K562 (cell line): ENCODE measurements at regions not wholly inside any gene's neighbourhood (a gene's known extent, or its start where the extent isn't known, plus 50 kb on each side); places are given as distances from the start of the nearest gene placed in this dataset.

ENCODE experiments used
- ATAC-seq: fragments of 200-7000 bp; cut with Tn5 transposase; 3 replicates; pipeline ENCODE4 v1.9.1; 2020; ENCODE audit warnings: moderate library complexity
- BruUV-seq: library from RNA; stranded (reverse); fragments of 400-500 nt; replicated peaks from 2 replicates; lab custom pipeline; 2021; lab: Mats Ljungman, UMichigan
- CTCF ChIA-PET: fragments of 300-600 bp; formaldehyde crosslinking; extraction: SDS; loops from one replicate; lab custom pipeline; 2021; ENCODE audit warnings: low intra/inter-chr PET ratio; lab: Yijun Ruan, JAX
- POLR2A ChIA-PET: fragments of 300-600, 350-650 bp; sonication (Branson Sonifier 250); formaldehyde crosslinking; extraction: SDS; loops from one replicate; lab custom pipeline; 2021; ENCODE audit warnings: antibody characterized with exemption, inconsistent platforms; lab: Yijun Ruan, JAX
- DNase-seq, 4 experiments: peaks; one replicate each; pipeline versions ENCODE4 v3.0.0 to v3.0.0-alpha.2; 2011 to 2018; ENCODE audit warnings: low spot score in 3 of 4, mixed read lengths in 3 of 4; ENCODE audit errors: extremely low read depth in 1 of 4
- FAIRE-seq: peaks from 2 replicates; lab custom pipeline; 2011; peaks lifted over from hg19 to GRCh38; lab: Jason Lieb, UNC
- H2AFZ ChIP-seq: 2 replicates; pipeline ENCODE4 v1.6.0; 2011; ENCODE audit warnings: low read depth, low read length, control low read depth, inconsistent platforms
- H3K27ac ChIP-seq: fragments of 200-600 bp; 3 replicates; pipeline ENCODE4 v1.8.0; 2011; ENCODE audit warnings: low read depth, mild to moderate bottlenecking, control low read depth, inconsistent platforms, low read length, moderate library complexity, mixed read lengths; ENCODE audit errors: extremely low read depth
- H3K27me3 ChIP-seq, 2 experiments: fragments of 300-600 bp in 1 of 2; 2 replicates in 1 of 2; 3 replicates in 1 of 2; pipeline versions ENCODE4 v1.6.0 to v1.8.0; 2011; ENCODE audit warnings: inconsistent platforms in 2 of 2, low read length in 2 of 2, mild to moderate bottlenecking in 1 of 2, mixed read lengths in 1 of 2, moderate library complexity in 1 of 2; ENCODE audit not compliant: control insufficient read depth in 2 of 2, insufficient read depth in 2 of 2
- H3K36me3 ChIP-seq: fragments of 300-600 bp; 3 replicates; pipeline ENCODE4 v1.8.0; 2011; ENCODE audit warnings: mild to moderate bottlenecking, low read length, inconsistent platforms; ENCODE audit not compliant: control insufficient read depth, insufficient read depth
- H3K4me1 ChIP-seq, 2 experiments: fragments of 200-600 bp in 1 of 2; replicated peaks in 1 of 2; 2 replicates in 1 of 2; 3 replicates in 1 of 2; pipeline versions ENCODE4 v1.5.1 to v1.8.0; 2011; ENCODE audit warnings: inconsistent platforms in 2 of 2, low read length in 2 of 2, mild to moderate bottlenecking in 1 of 2, mixed read lengths in 1 of 2, moderate library complexity in 1 of 2; ENCODE audit not compliant: control insufficient read depth in 2 of 2, insufficient read depth in 2 of 2
- H3K4me2 ChIP-seq: 2 replicates; pipeline ENCODE4 v1.6.1; 2011; ENCODE audit warnings: low read length, control low read depth, inconsistent platforms, mixed read lengths; ENCODE audit not compliant: insufficient read depth
- H3K4me3 ChIP-seq: fragments of 200-600 bp; sonication (generic), shearing (Covaris generic); 2 replicates; pipeline ENCODE4 v1.5.1; 2016; ENCODE audit warnings: control low read depth, inconsistent platforms
- H3K79me2 ChIP-seq: fragments of 200-600 bp; 3 replicates; pipeline ENCODE4 v1.8.0; 2011; ENCODE audit warnings: low read length, inconsistent platforms; ENCODE audit not compliant: control insufficient read depth, insufficient read depth
- H3K9ac ChIP-seq, 2 experiments: 2 replicates each; pipeline versions ENCODE4 v1.6.0 to v1.6.1; 2011; ENCODE audit warnings: low read depth in 2 of 2, low read length in 2 of 2, control low read depth in 1 of 2, inconsistent platforms in 1 of 2, mild to moderate bottlenecking in 1 of 2, mixed read lengths in 1 of 2; ENCODE audit not compliant: insufficient read depth in 1 of 2
- H3K9me1 ChIP-seq: one replicate; pipeline ENCODE4 v1.6.0; 2011; ENCODE audit warnings: inconsistent platforms, mild to moderate bottlenecking, low read length, moderate library complexity; ENCODE audit not compliant: control insufficient read depth, insufficient read depth
- H3K9me3 ChIP-seq: replicated peaks from 2 replicates; pipeline ENCODE4 v1.5.1; 2011; ENCODE audit warnings: low read depth, low read length, inconsistent platforms; ENCODE audit not compliant: control insufficient read depth, insufficient read depth
- H4K20me1 ChIP-seq: replicated peaks from 2 replicates; pipeline ENCODE4 v1.6.1; 2011; ENCODE audit warnings: low read length, inconsistent platforms, mixed read lengths; ENCODE audit not compliant: control insufficient read depth, insufficient read depth
- CBX5 ChIP-seq: IDR thresholded peaks from 2 replicates; pipeline ENCODE4 v1.6.1; 2014; ENCODE audit warnings: low read depth, borderline replicate concordance
- ETV1 ChIP-seq: fragments of 450-650 bp; conservative IDR thresholded peaks from 2 replicates; pipeline ENCODE4 v1.6.1; 2016; ENCODE audit warnings: missing genetic modification characterization, control low read depth, low read depth, missing compliant biosample characterization
- FOXK1 ChIP-seq: sonication (generic); formaldehyde crosslinking; IDR thresholded peaks from 2 replicates; pipeline ENCODE4 v1.8.0; 2022; ENCODE audit warnings: missing genetic modification reagents, mild to moderate bottlenecking, borderline replicate concordance
- FOXP4 ChIP-seq: sonication (generic); formaldehyde crosslinking; IDR thresholded peaks from 2 replicates; pipeline ENCODE4 v1.8.0; 2022; ENCODE audit warnings: mild to moderate bottlenecking, missing genetic modification reagents, borderline replicate concordance
- ILK ChIP-seq: fragments of 450-650 bp; IDR thresholded peaks from 2 replicates; pipeline ENCODE4 v1.6.1; 2016; ENCODE audit warnings: missing genetic modification characterization, low read depth, mild to moderate bottlenecking, missing compliant biosample characterization, moderate library complexity, borderline replicate concordance
- MTF1 ChIP-seq: fragments of 250-450 bp; sonication (Bioruptor Pico); IDR thresholded peaks from 2 replicates; pipeline ENCODE4 v1.9.0; 2021; ENCODE audit warnings: moderate library complexity, mild to moderate bottlenecking, inconsistent platforms, borderline replicate concordance
- PCBP2 ChIP-seq: fragments of 200-400 bp; formaldehyde crosslinking; IDR thresholded peaks from 2 replicates; pipeline ENCODE4 v1.6.1; 2018; ENCODE audit warnings: low read length, low read depth, mild to moderate bottlenecking, moderate library complexity; ENCODE audit not compliant: poor library complexity, severe bottlenecking
- RBM34 ChIP-seq: fragments of 200-400 bp; formaldehyde crosslinking; IDR thresholded peaks from 2 replicates; pipeline ENCODE4 v1.6.1; 2018; ENCODE audit warnings: low read length, borderline replicate concordance; ENCODE audit not compliant: insufficient read depth
- SMAD3 ChIP-seq: fragments of 450-650 bp; formaldehyde crosslinking; conservative IDR thresholded peaks from 2 replicates; pipeline ENCODE4 v1.4.0; 2020; ENCODE audit warnings: mild to moderate bottlenecking
- TARDBP ChIP-seq: fragments of 450-650 bp; IDR thresholded peaks from 2 replicates; pipeline ENCODE4 v1.6.1; 2016
- ZNF778 ChIP-seq: fragments of 450-650 bp; formaldehyde crosslinking; IDR thresholded peaks from 2 replicates; pipeline ENCODE4 v1.4.0; 2020; ENCODE audit warnings: mild to moderate bottlenecking, moderate library complexity
- WGBS: fragments of 100-300 bp; shearing (Covaris generic); methylation state at CpG from one replicate; pipeline ENCODE4 v1.1.6; 2016; ENCODE audit warnings: low coverage, mixed read lengths; ENCODE audit not compliant: insufficient coverage; ENCODE audit errors: missing lambda C conversion rate; 5-methylcytosine and 5-hydroxymethylcytosine counted together
- in situ Hi-C: fragments of 300-500 bp; cut with MboI; formaldehyde crosslinking; loops from 4 replicates; pipeline ENCODE4 v1.15.0; 2018; ENCODE audit warnings: inconsistent platforms, mixed read lengths
- intact Hi-C: fragments of 100-400 bp; cut with micrococcal nuclease; formaldehyde crosslinking; loops from 2 replicates; pipeline ENCODE4 v1.14.2; 2022

- no peak for DNase-seq
- in situ Hi-C loops = no loop called here
Observed at GRCh38 chr14:85421186-85421877, 108.6 kb upstream of the FLRT2 start.

More at GRCh38 chr14:85421186-85421877, 108.6 kb upstream of the FLRT2 start:
- no peak overlapping the region for H3K27ac ChIP-seq
- BruUV-seq = no TSS peak
- ChIA-PET CTCF (no interaction called here), POLR2A (no interaction called here)
- H3K4me2 ChIP-seq = no peak overlapping the region
- H3K9me1 ChIP-seq = no peaks in the 10 kb centered on the region
- intact Hi-C loops = no loop called here
- no peaks in the 10 kb centered on the region for H3K36me3 ChIP-seq
- no peak overlapping the region for H2AFZ ChIP-seq
- H3K4me1 ChIP-seq = no peaks in the 10 kb centered on the region
- no peaks in the 10 kb centered on the region for H3K9me3 ChIP-seq
- no peak overlapping the region for H3K9ac ChIP-seq
- H4K20me1 ChIP-seq = no peaks in the 10 kb centered on the region
- TF ChIP-seq CBX5 (no peak), ETV1 (tag) (no peak), TARDBP (no peak), ZNF778 (no peak), MTF1 (no peak), PCBP2 (no peak), RBM34 (no peak), FOXP4 (no peak), ILK (tag) (no peak), FOXK1 (CRISPR knock-in tag) (no peak), SMAD3 (CRISPR knock-in tag) (no peak)
- no peak overlapping the region for H3K4me3 ChIP-seq
- ATAC-seq (no peak), FAIRE-seq (no peak)
- WGBS = 0% methylated on average over 3 of the region's 3 CpGs
- no peaks in the 10 kb centered on the region for H3K27me3 ChIP-seq
- no peaks in the 10 kb centered on the region for H3K79me2 ChIP-seq
